GM23248 (cell line): ENCODE measurements at regions not wholly inside any gene's neighbourhood (a gene's known extent, or its start where the extent isn't known, plus 50 kb on each side); places are given as distances from the start of the nearest gene placed in this dataset.
A peak's percentile ranks its signal among the peaks of the same experiment; 100 is the strongest.
"Not testable (repeated sequence)": the region's sequence is repeated elsewhere in the genome, so short reads cannot be mapped to it uniquely, and the experiment has no call there.

ENCODE experiments used
- DNase-seq: peaks from one replicate; pipeline ENCODE4 v3.0.0-alpha.2; 2015
- H2AFZ ChIP-seq: fragments of 200-600 bp; sonication (generic); 2 replicates; pipeline ENCODE4 v1.6.1; 2016; ENCODE audit warnings: antibody characterized with exemption
- H3F3A ChIP-seq: fragments of 200-600 bp; sonication (generic); 2 replicates; pipeline ENCODE4 v1.6.1; 2016; ENCODE audit warnings: mild to moderate bottlenecking, antibody characterized with exemption, mixed run types; ENCODE audit not compliant: insufficient read depth
- H3K27ac ChIP-seq: fragments of 200-600 bp; sonication (generic); 2 replicates; pipeline ENCODE4 v1.5.1; 2016; ENCODE audit warnings: mild to moderate bottlenecking
- H3K27me3 ChIP-seq: fragments of 200-600 bp; sonication (generic); replicated peaks from 2 replicates; pipeline ENCODE4 v1.6.1; 2016; ENCODE audit warnings: mild to moderate bottlenecking; ENCODE audit not compliant: insufficient read depth
- H3K36me3 ChIP-seq: fragments of 200-600 bp; sonication (generic); 2 replicates; pipeline ENCODE4 v1.6.1; 2016; ENCODE audit warnings: low read depth, mild to moderate bottlenecking
- H3K4me1 ChIP-seq: fragments of 200-600 bp; sonication (generic); 2 replicates; pipeline ENCODE4 v1.6.1; 2016; ENCODE audit warnings: mild to moderate bottlenecking; ENCODE audit not compliant: insufficient read depth
- H3K4me2 ChIP-seq: fragments of 200-600 bp; sonication (generic); one replicate; pipeline ENCODE4 v1.6.1; 2016; ENCODE audit warnings: mild to moderate bottlenecking; ENCODE audit not compliant: unreplicated experiment
- H3K4me3 ChIP-seq: fragments of 200-600 bp; sonication (generic); 2 replicates; pipeline ENCODE4 v1.5.1; 2016; ENCODE audit warnings: mild to moderate bottlenecking
- H3K79me2 ChIP-seq: fragments of 200-600 bp; sonication (generic); 2 replicates; pipeline ENCODE4 v1.6.1; 2016; ENCODE audit warnings: mild to moderate bottlenecking; ENCODE audit not compliant: insufficient read depth
- H3K9ac ChIP-seq: fragments of 200-600 bp; sonication (generic); 2 replicates; pipeline ENCODE4 v1.6.1; 2016; ENCODE audit warnings: mild to moderate bottlenecking
- H3K9me2 ChIP-seq: fragments of 200-600 bp; sonication (generic); 2 replicates; pipeline ENCODE4 v1.6.1; 2016; ENCODE audit warnings: mixed run types, mild to moderate bottlenecking, moderate library complexity; ENCODE audit not compliant: insufficient read depth
- H3K9me3 ChIP-seq: fragments of 200-600 bp; sonication (generic); one replicate; pipeline ENCODE4 v1.6.1; 2017; ENCODE audit warnings: low read depth
- H4K20me1 ChIP-seq: fragments of 200-600 bp; sonication (generic); 2 replicates; pipeline ENCODE4 v1.6.0; 2016; ENCODE audit not compliant: insufficient read depth
- EZH2 ChIP-seq: fragments of 200-600 bp; sonication (generic); IDR thresholded peaks from 2 replicates; pipeline ENCODE4 v1.6.1; 2018; ENCODE audit warnings: antibody characterized with exemption, mild to moderate bottlenecking; ENCODE audit not compliant: insufficient read depth, poor library complexity, severe bottlenecking
- EZH2phosphoT487 ChIP-seq: fragments of 200-600 bp; sonication (generic); IDR thresholded peaks from 2 replicates; pipeline ENCODE4 v1.6.1; 2018; ENCODE audit warnings: antibody characterized with exemption, moderate library complexity, mild to moderate bottlenecking, low read depth; ENCODE audit not compliant: insufficient read depth
- WGBS, 2 experiments: methylation state at CpG; one replicate each; pipeline ENCODE4 v1.1.6; 2015 to 2017; ENCODE audit warnings: low lambda C conversion rate in 2 of 2, low coverage in 1 of 2; ENCODE audit errors: missing lambda C conversion rate in 2 of 2; 5-methylcytosine and 5-hydroxymethylcytosine counted together
- in situ Hi-C: fragments of 300-500 bp; cut with MboI; formaldehyde crosslinking; loops from 2 replicates; pipeline ENCODE4 v1.15.0; 2020

DNA sequence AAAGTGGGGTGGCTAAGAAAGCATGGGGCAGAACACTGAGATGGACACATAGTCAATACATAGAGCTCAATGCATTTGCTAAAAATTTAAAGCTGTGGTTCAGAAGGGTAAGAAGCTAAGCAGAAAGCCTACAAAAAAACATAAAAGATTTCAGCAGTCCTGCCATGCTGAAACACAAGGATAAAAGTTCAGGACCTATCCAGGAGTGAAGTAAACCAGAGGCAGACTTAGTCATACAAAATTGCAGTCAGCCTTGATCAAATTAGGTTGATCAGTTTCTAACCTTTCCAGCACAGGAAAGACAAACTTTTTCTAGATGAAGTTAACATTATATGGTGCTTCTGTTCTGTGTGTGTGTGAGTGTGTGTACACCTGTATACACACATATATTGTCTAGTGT is 120.8 kb upstream of the RBMS1 start:
- Histone ChIP-seq H3F3A (peaks cover 28% of the 10 kb centered on the region), H3K4me1 (peaks cover 39% of the 10 kb centered on the region), H3K9me2 (no peaks in the 10 kb centered on the region), H3K79me2 (no peaks in the 10 kb centered on the region), H3K36me3 (no peaks in the 10 kb centered on the region), H3K4me3 (no peak overlapping the region), H3K9ac (no peak overlapping the region), H3K27ac (no peak overlapping the region), H3K9me3 (no peaks in the 10 kb centered on the region), H3K27me3 (no peaks in the 10 kb centered on the region), H3K4me2 (no peak overlapping the region), H4K20me1 (no peaks in the 10 kb centered on the region), H2AFZ (no peak overlapping the region)
- peak; percentile 27 for DNase-seq
- in situ Hi-C loops, result no loop called here
- TF ChIP-seq EZH2 (no peak), EZH2phosphoT487 (no peak)

DNA sequence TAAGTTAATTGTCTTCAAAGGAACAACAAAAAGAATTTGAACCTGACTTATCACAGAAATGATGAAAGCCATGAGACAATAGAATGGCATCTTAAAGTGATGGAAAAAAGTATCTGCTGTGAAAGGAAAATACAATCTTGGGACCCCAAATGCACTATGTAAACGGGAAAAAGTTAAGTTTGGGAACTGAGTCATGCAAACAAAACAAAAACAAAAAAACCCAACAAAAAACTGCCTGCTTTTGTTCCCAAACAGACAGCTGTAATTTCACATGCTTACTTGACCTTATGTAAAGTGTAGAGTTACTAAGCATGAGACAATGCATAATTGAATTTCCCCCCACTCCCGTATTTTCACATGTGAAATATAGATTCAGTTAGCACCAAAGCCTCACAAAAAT is 122.1 kb upstream of the RBMS1 start:
- no peaks in the 10 kb centered on the region for H3K9me3 ChIP-seq
- no peaks in the 10 kb centered on the region for H3K36me3 ChIP-seq
- no peak for DNase-seq
- H3K27me3 ChIP-seq, result no peaks in the 10 kb centered on the region
- no peak overlapping the region for H3K9ac ChIP-seq
- H3K27ac ChIP-seq, result no peak overlapping the region
- no peak overlapping the region for H3K4me3 ChIP-seq
- no peaks in the 10 kb centered on the region for H4K20me1 ChIP-seq
- 95 to 98% methylated on average over 2 of the region's 2 CpGs for WGBS, 2 experiments
- TF ChIP-seq EZH2phosphoT487 (no peak), EZH2 (no peak)
- peaks cover 38% of the 10 kb centered on the region for H3K4me1 ChIP-seq
- no peaks in the 10 kb centered on the region for H3K9me2 ChIP-seq
- H3K79me2 ChIP-seq, result no peaks in the 10 kb centered on the region
- no peak overlapping the region for H3K4me2 ChIP-seq
- in situ Hi-C loops, result no loop called here
- H3F3A ChIP-seq, result peaks cover 28% of the 10 kb centered on the region
- H2AFZ ChIP-seq, result no peak overlapping the region

DNA sequence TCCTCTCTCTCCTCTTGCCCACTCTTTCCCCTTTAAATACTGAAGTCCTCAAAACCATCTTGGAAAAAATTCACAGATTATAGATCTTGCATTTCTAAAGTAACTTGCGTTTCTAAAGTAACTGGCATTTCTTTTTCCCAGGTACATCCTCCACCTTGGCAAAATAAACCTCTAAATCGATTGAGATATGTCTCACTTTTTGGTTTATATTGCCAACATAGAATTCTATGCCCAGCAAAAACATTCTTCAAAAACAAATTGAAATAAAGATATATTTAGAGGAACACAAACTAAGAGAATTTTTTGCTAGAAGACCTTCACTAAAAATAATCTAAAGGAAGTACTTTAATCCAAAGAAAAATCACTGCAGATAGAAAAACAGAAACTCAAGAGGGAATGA is 122.5 kb upstream of the RBMS1 start:
- Histone ChIP-seq H3F3A (peaks cover 28% of the 10 kb centered on the region), H3K9ac (no peak overlapping the region), H3K27me3 (no peaks in the 10 kb centered on the region), H3K79me2 (no peaks in the 10 kb centered on the region), H3K9me2 (no peaks in the 10 kb centered on the region), H3K4me1 (peaks cover 34% of the 10 kb centered on the region), H4K20me1 (no peaks in the 10 kb centered on the region), H3K36me3 (no peaks in the 10 kb centered on the region), H3K27ac (no peak overlapping the region), H3K4me3 (no peak overlapping the region), H2AFZ (no peak overlapping the region), H3K9me3 (no peaks in the 10 kb centered on the region), H3K4me2 (no peak overlapping the region)
- DNase-seq, result no peak
- TF ChIP-seq EZH2phosphoT487 (no peak), EZH2 (no peak)
- in situ Hi-C loops, result no loop called here
- WGBS, 2 experiments, result 92 to 95% methylated on average over 2 of the region's 2 CpGs

DNA sequence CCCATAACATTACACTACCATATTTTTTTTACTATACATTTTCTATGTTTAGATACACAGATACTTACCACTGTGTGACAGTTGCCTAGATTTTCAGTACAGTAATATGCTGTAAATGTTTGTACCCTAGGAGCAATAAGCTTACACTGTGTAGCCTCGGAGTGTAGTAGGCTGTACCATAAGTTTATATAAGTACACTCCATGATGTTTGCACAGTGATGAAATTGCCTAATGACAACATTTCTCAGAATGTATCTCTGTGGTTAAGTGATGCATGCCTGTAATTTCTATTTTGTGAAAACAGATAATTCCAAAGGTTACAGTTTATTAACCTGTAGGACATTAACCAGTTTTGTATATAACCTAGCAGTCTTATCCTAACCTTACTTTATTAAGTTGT is 128.1 kb upstream of the RBMS1 start:
- TF ChIP-seq EZH2phosphoT487 (no peak), EZH2 (no peak)
- H3K9me3 ChIP-seq, result no peaks in the 10 kb centered on the region
- H3K9ac ChIP-seq, result no peak overlapping the region
- in situ Hi-C loops, result no loop called here
- H3K4me2 ChIP-seq, result no peak overlapping the region
- no peaks in the 10 kb centered on the region for H3K79me2 ChIP-seq
- no peaks in the 10 kb centered on the region for H3K9me2 ChIP-seq
- H3K4me3 ChIP-seq, result no peak overlapping the region
- no peak overlapping the region for H3K27ac ChIP-seq
- WGBS, 2 experiments, result 92 to 96% methylated on average over 1 of the region's 1 CpG
- H3K4me1 ChIP-seq, result no peaks in the 10 kb centered on the region
- H2AFZ ChIP-seq, result no peak overlapping the region
- no peaks in the 10 kb centered on the region for H4K20me1 ChIP-seq
- H3K36me3 ChIP-seq, result no peaks in the 10 kb centered on the region
- H3K27me3 ChIP-seq, result no peaks in the 10 kb centered on the region
- DNase-seq, result no peak
- no peaks in the 10 kb centered on the region for H3F3A ChIP-seq

DNA sequence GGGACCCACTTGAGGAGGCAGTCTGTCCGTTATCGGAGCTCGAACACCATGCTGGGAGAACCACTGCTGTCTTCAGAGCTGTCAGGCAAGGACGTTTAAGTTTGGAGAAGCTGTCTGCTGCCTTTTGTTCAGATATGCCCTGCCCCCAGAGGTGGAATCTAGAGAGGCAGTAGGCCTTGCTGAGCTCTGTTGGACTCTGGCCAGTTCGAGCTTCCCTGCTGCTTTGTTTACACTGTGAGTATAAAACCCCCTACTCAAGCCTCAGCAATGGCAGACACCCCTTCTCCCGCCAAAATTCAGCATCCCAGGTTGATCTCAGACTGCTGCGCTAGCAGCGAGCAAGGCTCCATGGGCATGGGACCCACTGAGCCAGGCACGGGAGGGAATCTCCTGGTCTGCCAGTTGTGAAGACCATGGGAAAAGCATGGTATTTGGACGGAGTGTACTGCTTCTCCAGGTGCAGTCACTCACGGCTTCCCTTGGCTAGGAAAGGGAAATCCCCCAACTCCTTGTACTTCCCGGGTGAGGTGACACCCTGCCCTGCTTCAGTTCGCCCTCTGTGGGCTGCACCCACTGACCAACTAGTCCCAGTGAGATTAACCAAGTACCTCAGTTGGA is 134.5 kb upstream of the RBMS1 start:
- H3F3A ChIP-seq, H3K36me3 ChIP-seq, H3K9me2 ChIP-seq, H3K4me2 ChIP-seq, H3K27me3 ChIP-seq, H4K20me1 ChIP-seq, H3K4me3 ChIP-seq, H2AFZ ChIP-seq, H3K9ac ChIP-seq, DNase-seq, H3K27ac ChIP-seq, in situ Hi-C loops, H3K79me2 ChIP-seq, H3K9me3 ChIP-seq: not testable (repeated sequence)
- WGBS, 2 experiments, result 87% methylated on average over 13 of the region's 13 CpGs
- H3K4me1 ChIP-seq, result peaks cover 14% of the 10 kb centered on the region; the same call in 1 of the 2 replicates
